Astrocyte of the cerebellum (primary cell): ENCODE measurements at regions not wholly inside any gene's neighbourhood (a gene's known extent, or its start where the extent isn't known, plus 50 kb on each side); places are given as distances from the start of the nearest gene placed in this dataset.
"Not testable (repeated sequence)": the region's sequence is repeated elsewhere in the genome, so short reads cannot be mapped to it uniquely, and the experiment has no call there.

Source experiments
- DNase-seq: peaks from one replicate; pipeline ENCODE4 v3.0.0-alpha.2; 2011; ENCODE audit warnings: low read depth
- H3K4me3 ChIP-seq: 2 replicates; pipeline ENCODE4 v1.5.1; 2011; ENCODE audit warnings: mild to moderate bottlenecking, low read depth, low read length, moderate library complexity
- CTCF ChIP-seq: IDR thresholded peaks from 2 replicates; pipeline ENCODE4 v1.5.1; 2012; ENCODE audit warnings: low read length, low read depth, moderate library complexity, mild to moderate bottlenecking; ENCODE audit errors: missing control alignments
- in situ Hi-C: cut with HindIII; loops from 2 replicates; pipeline ENCODE4 v1.10.0; 2017; ENCODE audit warnings: low sequenced_read_pairs

DNA sequence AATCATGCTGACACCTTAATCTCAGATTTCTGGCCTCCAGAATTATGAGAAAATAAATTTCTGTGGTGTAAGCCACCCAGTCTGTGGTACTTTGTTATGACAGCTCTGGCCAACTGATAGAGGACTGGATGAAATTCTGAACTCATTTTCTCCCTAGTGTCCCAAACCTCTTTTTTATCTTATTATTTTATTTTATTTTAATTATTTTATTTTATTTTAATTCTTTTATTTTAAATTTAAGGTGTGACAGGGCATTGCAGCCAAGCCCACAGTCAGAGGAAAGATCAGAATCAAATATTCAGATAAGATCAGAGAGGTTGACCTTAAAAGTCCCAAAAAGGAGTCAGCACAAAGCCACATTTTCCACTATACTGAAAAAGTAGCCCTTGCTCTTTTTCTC lies 228.1 kb downstream of the TFEC start:
- H3K4me3 ChIP-seq, result no peak overlapping the region
- in situ Hi-C loops, result no loop called here
- no peak for DNase-seq
- TF ChIP-seq CTCF, result no peak

- H3K4me3 ChIP-seq, result no peak overlapping the region
- in situ Hi-C loops, result no loop called here
- TF ChIP-seq CTCF, result no peak
- DNase-seq, result no peak
These were observed 231.1 kb downstream of the TFEC start for GRCh38 chr7:115799430-115799829.

DNA sequence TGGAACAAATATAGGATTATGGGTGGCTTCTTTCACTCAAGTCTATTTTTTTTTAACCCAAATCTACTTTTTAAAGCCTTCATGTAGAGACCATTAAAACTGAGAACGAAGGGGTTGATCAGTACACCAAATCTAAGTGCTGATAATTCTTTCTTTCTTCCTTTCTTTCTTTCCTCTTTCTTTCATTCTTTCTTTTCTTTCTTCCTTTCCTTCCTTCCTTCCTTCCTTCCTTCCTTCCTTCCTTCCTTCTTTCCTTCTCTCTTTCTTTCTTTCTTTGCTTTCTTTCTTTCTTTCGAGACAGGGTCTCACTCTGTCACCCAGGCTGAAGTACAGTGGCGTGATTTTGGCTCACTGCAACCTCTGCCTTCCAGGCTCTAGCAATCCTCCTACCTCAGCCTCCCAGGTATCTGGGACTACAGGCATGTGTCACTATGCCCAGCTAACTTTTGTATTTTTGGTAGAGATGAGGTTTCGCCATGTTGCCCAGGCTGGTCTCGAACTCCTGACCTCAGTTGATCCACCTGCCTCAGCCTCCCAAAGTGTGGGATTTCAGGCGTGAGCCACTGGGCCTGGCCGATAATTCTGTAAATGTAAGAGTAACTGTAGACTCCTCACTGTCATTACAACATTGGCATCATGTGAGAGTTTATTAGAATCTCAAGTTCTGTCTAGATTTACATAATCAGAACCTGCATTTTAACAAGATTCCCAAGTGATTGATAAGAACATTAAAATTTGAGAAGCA lies 236.4 kb downstream of the TFEC start:
- no peak overlapping the region for H3K4me3 ChIP-seq
- no peak for DNase-seq
- in situ Hi-C loops, result no loop called here
- no peak for TF ChIP-seq CTCF

- in situ Hi-C loops, result no loop called here
- TF ChIP-seq CTCF, result no peak
- DNase-seq, result no peak
- no peak overlapping the region for H3K4me3 ChIP-seq
These were observed 240.7 kb downstream of the TFEC start for GRCh38 chr7:115789901-115790300.

DNA sequence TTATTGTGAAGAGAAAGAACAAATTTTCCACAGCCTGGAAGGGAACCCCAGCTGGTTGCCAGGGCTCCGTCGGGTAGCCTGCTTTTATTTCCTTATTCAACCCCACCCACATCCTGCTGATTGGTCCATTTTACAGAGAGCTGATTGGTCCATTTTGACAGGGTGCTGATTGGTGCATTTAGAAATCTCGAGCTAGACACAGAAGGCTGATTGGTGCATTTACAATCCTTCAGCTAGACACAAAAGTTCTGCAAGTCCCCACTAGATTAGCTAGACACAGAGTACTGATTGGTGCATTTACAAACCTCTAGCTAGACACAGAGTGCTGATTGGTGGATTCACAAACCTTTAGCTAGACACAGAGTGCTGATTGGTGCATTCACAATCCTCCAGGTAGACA lies 241.1 kb downstream of the TFEC start:
- H3K4me3 ChIP-seq, DNase-seq, in situ Hi-C loops: not testable (repeated sequence)

- no peak overlapping the region for H3K4me3 ChIP-seq
- in situ Hi-C loops, result no loop called here
- no peak for TF ChIP-seq CTCF
- no peak for DNase-seq
These were observed 247.7 kb downstream of the TFEC start for GRCh38 chr7:115782696-115783490.

- in situ Hi-C loops, result no loop called here
- no peak for DNase-seq
- H3K4me3 ChIP-seq, result no peak overlapping the region
- no peak for TF ChIP-seq CTCF
These were observed 251.0 kb downstream of the TFEC start for GRCh38 chr7:115779561-115779960.
